IPS-NIHi7 (cell line): ENCODE measurements at regions not wholly inside any gene's neighbourhood (a gene's known extent, or its start where the extent isn't known, plus 50 kb on each side); places are given as distances from the start of the nearest gene placed in this dataset.
"Not testable (repeated sequence)": the region's sequence is repeated elsewhere in the genome, so short reads cannot be mapped to it uniquely, and the experiment has no call there.

Source experiments
- DNase-seq: peaks from one replicate; pipeline ENCODE4 v3.0.0; 2012; ENCODE audit warnings: mixed read lengths; ENCODE audit errors: extremely low spot score

- no peak for DNase-seq
Measured at GRCh38 chr9:22170556-22170955, 161.5 kb upstream of the CDKN2B start.

- DNase-seq: no peak
Measured at GRCh38 chr9:22170990-22171670, 162.0 kb upstream of the CDKN2B start.

- no peak for DNase-seq
Measured at GRCh38 chr9:22171691-22172090, 162.6 kb upstream of the CDKN2B start.

- DNase-seq: no peak
Measured at GRCh38 chr9:22173908-22174307, 164.8 kb upstream of the CDKN2B start.

- no peak for DNase-seq
Measured at GRCh38 chr9:22175972-22176545, 167.0 kb upstream of the CDKN2B start.

- not testable (repeated sequence) for DNase-seq
Measured at GRCh38 chr9:22181021-22181420, 171.9 kb upstream of the CDKN2B start.

- no peak for DNase-seq
Measured at GRCh38 chr9:22189471-22189870, 180.4 kb upstream of the CDKN2B start.

- DNase-seq: not testable (repeated sequence)
Measured at GRCh38 chr9:22197000-22197399, 187.9 kb upstream of the CDKN2B start.

- DNase-seq: no peak
Measured at GRCh38 chr9:22198681-22199080, 189.6 kb upstream of the CDKN2B start.

- DNase-seq: no peak
Measured at GRCh38 chr9:22201256-22201655, 192.2 kb upstream of the CDKN2B start.

GRCh38 chr9:22203371-22204138 is 194.4 kb upstream of the CDKN2B start:
- DNase-seq: no peak

GRCh38 chr9:22204240-22204639 is 195.1 kb upstream of the CDKN2B start:
- DNase-seq: no peak

- no peak for DNase-seq
Measured at GRCh38 chr9:22206833-22207232, 197.7 kb upstream of the CDKN2B start.

GRCh38 chr9:22208846-22209585 is 199.9 kb upstream of the CDKN2B start:
- no peak for DNase-seq

GRCh38 chr9:22210262-22210661 is 201.2 kb upstream of the CDKN2B start:
- no peak for DNase-seq

- DNase-seq: no peak
Measured at GRCh38 chr9:22210936-22211335, 201.8 kb upstream of the CDKN2B start.

- DNase-seq: no peak
Measured at GRCh38 chr9:22211588-22212360, 202.7 kb upstream of the CDKN2B start.

- DNase-seq: no peak
Measured at GRCh38 chr9:22214021-22214420, 204.9 kb upstream of the CDKN2B start.

GRCh38 chr9:22214497-22215031 is 205.5 kb upstream of the CDKN2B start:
- no peak for DNase-seq

GRCh38 chr9:22215521-22215920 is 206.4 kb upstream of the CDKN2B start:
- DNase-seq: no peak

GRCh38 chr9:22216730-22217172 is 207.6 kb upstream of the CDKN2B start:
- no peak for DNase-seq
